K562 (cell line): ENCODE measurements at regions not wholly inside any gene's neighbourhood (a gene's known extent, or its start where the extent isn't known, plus 50 kb on each side); places are given as distances from the start of the nearest gene placed in this dataset.
A peak's percentile ranks its signal among the peaks of the same experiment; 100 is the strongest.

ENCODE experiments used
- ATAC-seq: fragments of 200-7000 bp; cut with Tn5 transposase; 3 replicates; pipeline ENCODE4 v1.9.1; 2020; ENCODE audit warnings: moderate library complexity
- BruUV-seq: library from RNA; stranded (reverse); fragments of 400-500 nt; replicated peaks from 2 replicates; lab custom pipeline; 2021; lab: Mats Ljungman, UMichigan
- CTCF ChIA-PET: fragments of 300-600 bp; formaldehyde crosslinking; extraction: SDS; loops from one replicate; lab custom pipeline; 2021; ENCODE audit warnings: low intra/inter-chr PET ratio; lab: Yijun Ruan, JAX
- POLR2A ChIA-PET: fragments of 300-600, 350-650 bp; sonication (Branson Sonifier 250); formaldehyde crosslinking; extraction: SDS; loops from one replicate; lab custom pipeline; 2021; ENCODE audit warnings: antibody characterized with exemption, inconsistent platforms; lab: Yijun Ruan, JAX
- DNase-seq, 4 experiments: peaks; one replicate each; pipeline versions ENCODE4 v3.0.0 to v3.0.0-alpha.2; 2011 to 2018; ENCODE audit warnings: low spot score in 3 of 4, mixed read lengths in 3 of 4; ENCODE audit errors: extremely low read depth in 1 of 4
- FAIRE-seq: peaks from 2 replicates; lab custom pipeline; 2011; peaks lifted over from hg19 to GRCh38; lab: Jason Lieb, UNC
- H2AFZ ChIP-seq: 2 replicates; pipeline ENCODE4 v1.6.0; 2011; ENCODE audit warnings: low read depth, low read length, control low read depth, inconsistent platforms
- H3K27ac ChIP-seq: fragments of 200-600 bp; 3 replicates; pipeline ENCODE4 v1.8.0; 2011; ENCODE audit warnings: low read depth, mild to moderate bottlenecking, control low read depth, inconsistent platforms, low read length, moderate library complexity, mixed read lengths; ENCODE audit errors: extremely low read depth
- H3K27me3 ChIP-seq, 2 experiments: fragments of 300-600 bp in 1 of 2; 2 replicates in 1 of 2; 3 replicates in 1 of 2; pipeline versions ENCODE4 v1.6.0 to v1.8.0; 2011; ENCODE audit warnings: inconsistent platforms in 2 of 2, low read length in 2 of 2, mild to moderate bottlenecking in 1 of 2, mixed read lengths in 1 of 2, moderate library complexity in 1 of 2; ENCODE audit not compliant: control insufficient read depth in 2 of 2, insufficient read depth in 2 of 2
- H3K36me3 ChIP-seq: fragments of 300-600 bp; 3 replicates; pipeline ENCODE4 v1.8.0; 2011; ENCODE audit warnings: mild to moderate bottlenecking, low read length, inconsistent platforms; ENCODE audit not compliant: control insufficient read depth, insufficient read depth
- H3K4me1 ChIP-seq, 2 experiments: fragments of 200-600 bp in 1 of 2; replicated peaks in 1 of 2; 2 replicates in 1 of 2; 3 replicates in 1 of 2; pipeline versions ENCODE4 v1.5.1 to v1.8.0; 2011; ENCODE audit warnings: inconsistent platforms in 2 of 2, low read length in 2 of 2, mild to moderate bottlenecking in 1 of 2, mixed read lengths in 1 of 2, moderate library complexity in 1 of 2; ENCODE audit not compliant: control insufficient read depth in 2 of 2, insufficient read depth in 2 of 2
- H3K4me2 ChIP-seq: 2 replicates; pipeline ENCODE4 v1.6.1; 2011; ENCODE audit warnings: low read length, control low read depth, inconsistent platforms, mixed read lengths; ENCODE audit not compliant: insufficient read depth
- H3K4me3 ChIP-seq: fragments of 200-600 bp; sonication (generic), shearing (Covaris generic); 2 replicates; pipeline ENCODE4 v1.5.1; 2016; ENCODE audit warnings: control low read depth, inconsistent platforms
- H3K79me2 ChIP-seq: fragments of 200-600 bp; 3 replicates; pipeline ENCODE4 v1.8.0; 2011; ENCODE audit warnings: low read length, inconsistent platforms; ENCODE audit not compliant: control insufficient read depth, insufficient read depth
- H3K9ac ChIP-seq, 2 experiments: 2 replicates each; pipeline versions ENCODE4 v1.6.0 to v1.6.1; 2011; ENCODE audit warnings: low read depth in 2 of 2, low read length in 2 of 2, control low read depth in 1 of 2, inconsistent platforms in 1 of 2, mild to moderate bottlenecking in 1 of 2, mixed read lengths in 1 of 2; ENCODE audit not compliant: insufficient read depth in 1 of 2
- H3K9me1 ChIP-seq: one replicate; pipeline ENCODE4 v1.6.0; 2011; ENCODE audit warnings: inconsistent platforms, mild to moderate bottlenecking, low read length, moderate library complexity; ENCODE audit not compliant: control insufficient read depth, insufficient read depth
- H3K9me3 ChIP-seq: replicated peaks from 2 replicates; pipeline ENCODE4 v1.5.1; 2011; ENCODE audit warnings: low read depth, low read length, inconsistent platforms; ENCODE audit not compliant: control insufficient read depth, insufficient read depth
- H4K20me1 ChIP-seq: replicated peaks from 2 replicates; pipeline ENCODE4 v1.6.1; 2011; ENCODE audit warnings: low read length, inconsistent platforms, mixed read lengths; ENCODE audit not compliant: control insufficient read depth, insufficient read depth
- BRD9 ChIP-seq: fragments of 450-650 bp; IDR thresholded peaks from 2 replicates; pipeline ENCODE4 v1.6.1; 2018; ENCODE audit warnings: low read depth; ENCODE audit not compliant: partially characterized antibody
- GABPB1 ChIP-seq: sonication (generic); formaldehyde crosslinking; IDR thresholded peaks from 2 replicates; pipeline ENCODE4 v1.8.0; 2022; ENCODE audit warnings: mild to moderate bottlenecking, missing genetic modification reagents
- HEY1 ChIP-seq: fragments of 250-450 bp; sonication (Bioruptor Pico); IDR thresholded peaks from 2 replicates; pipeline ENCODE4 v1.5.0; 2020; ENCODE audit warnings: mild to moderate bottlenecking, moderate library complexity, borderline replicate concordance
- HLTF ChIP-seq: fragments of 450-650 bp; IDR thresholded peaks from 2 replicates; pipeline ENCODE4 v1.6.1; 2016
- HNRNPH1 ChIP-seq: fragments of 200-400 bp; formaldehyde crosslinking; optimal IDR thresholded peaks from 2 replicates; pipeline ENCODE3; 2017; ENCODE audit warnings: low read depth, mild to moderate bottlenecking, low read length, moderate library complexity
- MEIS2 ChIP-seq: fragments of 450-650 bp; IDR thresholded peaks from 2 replicates; pipeline ENCODE4 v1.6.1; 2014; ENCODE audit warnings: mild to moderate bottlenecking; ENCODE audit not compliant: partially characterized antibody
- MTA3 ChIP-seq: fragments of 450-650 bp; formaldehyde crosslinking; IDR thresholded peaks from 2 replicates; pipeline ENCODE4 v1.6.1; 2017; ENCODE audit warnings: mild to moderate bottlenecking, borderline replicate concordance
- NBN ChIP-seq: fragments of 450-650 bp; IDR thresholded peaks from 2 replicates; pipeline ENCODE4 v1.6.1; 2016; ENCODE audit warnings: low read depth, mild to moderate bottlenecking
- PCBP2 ChIP-seq: fragments of 200-400 bp; formaldehyde crosslinking; IDR thresholded peaks from 2 replicates; pipeline ENCODE4 v1.6.1; 2018; ENCODE audit warnings: low read length, low read depth, mild to moderate bottlenecking, moderate library complexity; ENCODE audit not compliant: poor library complexity, severe bottlenecking
- PHB2 ChIP-seq: fragments of 450-650 bp; IDR thresholded peaks from 2 replicates; pipeline ENCODE4 v1.6.1; 2017; ENCODE audit warnings: low read depth
- TCF3 ChIP-seq: sonication (generic); formaldehyde crosslinking; IDR thresholded peaks from 2 replicates; pipeline ENCODE4 v1.4.0; 2020; ENCODE audit warnings: mild to moderate bottlenecking, missing genetic modification reagents
- ZNF174 ChIP-seq: fragments of 250-450 bp; sonication (Bioruptor Pico); IDR thresholded peaks from 2 replicates; pipeline ENCODE4 v1.4.0; 2020; ENCODE audit warnings: mild to moderate bottlenecking
- ZNF583 ChIP-seq: fragments of 250-450 bp; sonication (Bioruptor Pico); IDR thresholded peaks from 2 replicates; pipeline ENCODE4 v1.4.0; 2020
- WGBS: fragments of 100-300 bp; shearing (Covaris generic); methylation state at CpG from one replicate; pipeline ENCODE4 v1.1.6; 2016; ENCODE audit warnings: low coverage, mixed read lengths; ENCODE audit not compliant: insufficient coverage; ENCODE audit errors: missing lambda C conversion rate; 5-methylcytosine and 5-hydroxymethylcytosine counted together
- in situ Hi-C: fragments of 300-500 bp; cut with MboI; formaldehyde crosslinking; loops from 4 replicates; pipeline ENCODE4 v1.15.0; 2018; ENCODE audit warnings: inconsistent platforms, mixed read lengths
- intact Hi-C: fragments of 100-400 bp; cut with micrococcal nuclease; formaldehyde crosslinking; loops from 2 replicates; pipeline ENCODE4 v1.14.2; 2022
- TF ChIP-seq, protein P1 (sequence below): fragments of 250-450 bp; sonication (Bioruptor Pico); IDR thresholded peaks from 2 replicates; pipeline ENCODE4 v1.5.1; 2021; ENCODE audit warnings: mild to moderate bottlenecking
- TF ChIP-seq, protein P2 (sequence below): fragments of 200-800 bp; sonication (Bioruptor generic); IDR thresholded peaks from 2 replicates; pipeline ENCODE4 v1.6.1; 2017; ENCODE audit warnings: missing genetic modification characterization, missing compliant biosample characterization
- TF ChIP-seq, protein P3 (sequence below), 2 experiments: IDR thresholded peaks in 1 of 2; conservative IDR thresholded peaks in 1 of 2; 2 replicates each; pipeline ENCODE4 v1.6.1; 2016; ENCODE audit warnings: low read depth in 2 of 2, mild to moderate bottlenecking in 1 of 2, missing compliant biosample characterization in 1 of 2, missing genetic modification characterization in 1 of 2, moderate library complexity in 1 of 2

DNA sequence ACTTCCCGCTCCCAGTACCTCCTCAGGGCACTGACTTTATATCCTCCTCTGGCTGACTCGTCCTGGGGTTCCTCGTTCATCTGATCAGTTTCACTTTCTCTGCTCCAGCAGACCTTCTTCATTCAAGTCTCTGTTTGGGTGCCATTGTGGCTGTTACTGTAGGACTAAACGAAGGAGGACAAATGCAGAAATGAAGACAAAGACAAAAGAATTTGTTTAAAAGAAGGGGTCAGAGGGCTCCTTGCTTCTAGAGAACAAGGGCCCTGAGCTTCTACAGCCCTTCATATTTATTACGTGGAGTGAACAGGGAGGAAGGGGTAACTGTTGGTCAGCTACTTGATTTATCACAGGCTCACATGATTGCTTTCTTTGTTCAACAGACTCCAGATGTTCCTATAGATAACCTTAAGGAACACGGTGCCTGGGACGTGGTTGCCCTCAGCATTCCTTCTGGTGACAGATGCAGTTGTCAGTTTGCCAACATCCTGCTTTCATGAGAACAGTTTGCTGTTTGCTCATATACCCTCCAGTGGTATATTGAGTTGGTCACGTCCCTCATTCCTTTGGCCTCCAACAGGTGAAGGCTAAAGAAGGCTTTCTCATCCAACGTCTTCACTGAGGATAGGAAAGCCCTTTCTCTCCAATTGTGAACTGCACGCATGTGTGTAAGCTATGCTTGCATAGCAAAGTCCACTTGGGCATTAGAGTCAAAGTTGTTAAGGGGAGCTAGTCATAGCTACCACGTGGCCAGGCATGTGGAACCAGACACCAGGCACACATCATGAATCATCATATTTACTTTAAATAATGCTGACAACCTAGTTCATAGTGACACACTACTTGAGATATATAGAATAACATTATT lies 69.1 kb upstream of the BTN3A2 start:
- H3K9ac ChIP-seq, result peak overlapping the region in 1 of 2 experiments; percentile 59; a peak in 2 of 4 replicates
- H3K9me1 ChIP-seq, result no peaks in the 10 kb centered on the region
- TF ChIP-seq MEIS2 (peak; percentile 99), PCBP2 (no peak), HEY1 (CRISPR knock-in tag) (peak; percentile 69), PHB2 (peak; percentile 71; the same call in 1 of the 2 replicates), HNRNPH1 (no peak), MTA3 (peak; percentile 87; the same call in 1 of the 2 replicates), TCF3 (CRISPR knock-in tag) (peak; percentile 98), GABPB1 (CRISPR knock-in tag) (peak; percentile 29; the same call in 1 of the 2 replicates), ZNF174 (CRISPR knock-in tag) (0 out of 2 replicates have a peak, but pooled peaks have one; percentile 26), HLTF (no peak), ZNF583 (CRISPR knock-in tag) (peak; percentile 79), BRD9 (peak; percentile 32), NBN (peak; percentile 93)
- TF ChIP-seq, protein P1, sequence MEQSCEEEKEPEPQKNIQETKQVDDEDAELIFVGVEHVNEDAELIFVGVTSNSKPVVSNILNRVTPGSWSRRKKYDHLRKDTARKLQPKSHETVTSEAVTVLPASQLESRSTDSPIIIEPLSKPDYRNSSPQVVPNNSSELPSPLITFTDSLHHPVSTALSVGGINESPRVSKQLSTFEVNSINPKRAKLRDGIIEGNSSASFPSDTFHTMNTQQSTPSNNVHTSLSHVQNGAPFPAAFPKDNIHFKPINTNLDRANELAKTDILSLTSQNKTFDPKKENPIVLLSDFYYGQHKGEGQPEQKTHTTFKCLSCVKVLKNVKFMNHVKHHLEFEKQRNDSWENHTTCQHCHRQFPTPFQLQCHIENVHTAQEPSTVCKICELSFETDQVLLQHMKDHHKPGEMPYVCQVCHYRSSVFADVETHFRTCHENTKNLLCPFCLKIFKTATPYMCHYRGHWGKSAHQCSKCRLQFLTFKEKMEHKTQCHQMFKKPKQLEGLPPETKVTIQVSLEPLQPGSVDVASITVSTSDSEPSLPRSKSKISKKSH (CRISPR knock-in tag), result no peak
- TF ChIP-seq, protein P2, sequence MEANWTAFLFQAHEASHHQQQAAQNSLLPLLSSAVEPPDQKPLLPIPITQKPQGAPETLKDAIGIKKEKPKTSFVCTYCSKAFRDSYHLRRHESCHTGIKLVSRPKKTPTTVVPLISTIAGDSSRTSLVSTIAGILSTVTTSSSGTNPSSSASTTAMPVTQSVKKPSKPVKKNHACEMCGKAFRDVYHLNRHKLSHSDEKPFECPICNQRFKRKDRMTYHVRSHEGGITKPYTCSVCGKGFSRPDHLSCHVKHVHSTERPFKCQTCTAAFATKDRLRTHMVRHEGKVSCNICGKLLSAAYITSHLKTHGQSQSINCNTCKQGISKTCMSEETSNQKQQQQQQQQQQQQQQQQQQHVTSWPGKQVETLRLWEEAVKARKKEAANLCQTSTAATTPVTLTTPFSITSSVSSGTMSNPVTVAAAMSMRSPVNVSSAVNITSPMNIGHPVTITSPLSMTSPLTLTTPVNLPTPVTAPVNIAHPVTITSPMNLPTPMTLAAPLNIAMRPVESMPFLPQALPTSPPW (CRISPR knock-in tag), result peak; percentile 77
- TF ChIP-seq, protein P3, sequence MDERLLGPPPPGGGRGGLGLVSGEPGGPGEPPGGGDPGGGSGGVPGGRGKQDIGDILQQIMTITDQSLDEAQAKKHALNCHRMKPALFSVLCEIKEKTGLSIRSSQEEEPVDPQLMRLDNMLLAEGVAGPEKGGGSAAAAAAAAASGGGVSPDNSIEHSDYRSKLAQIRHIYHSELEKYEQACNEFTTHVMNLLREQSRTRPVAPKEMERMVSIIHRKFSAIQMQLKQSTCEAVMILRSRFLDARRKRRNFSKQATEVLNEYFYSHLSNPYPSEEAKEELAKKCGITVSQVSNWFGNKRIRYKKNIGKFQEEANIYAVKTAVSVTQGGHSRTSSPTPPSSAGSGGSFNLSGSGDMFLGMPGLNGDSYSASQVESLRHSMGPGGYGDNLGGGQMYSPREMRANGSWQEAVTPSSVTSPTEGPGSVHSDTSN (CRISPR knock-in tag; IDR thresholded peaks at IDR 0.05; ENCODE audit: low read depth), result no peak
- TF ChIP-seq, protein P3 (tag; conservative IDR thresholded peaks at IDR 0.05; ENCODE audit: low read depth), result peak; percentile 97

More for the DNA sequence above, 69.1 kb upstream of the BTN3A2 start:
- Histone ChIP-seq H3K4me2 (peak overlapping the region; percentile 72), H3K79me2 (no peaks in the 10 kb centered on the region), H2AFZ (peak overlapping the region; percentile 72), H3K36me3 (peaks cover 9% of the 10 kb centered on the region; the same call in 2 of the 3 replicates), H3K9me3 (peaks cover 20% of the 10 kb centered on the region), H3K27ac (peak overlapping the region; percentile 86), H4K20me1 (no peaks in the 10 kb centered on the region), H3K4me3 (no peak overlapping the region), H3K27me3 (no peaks in the 10 kb centered on the region), H3K4me1 (peaks cover 0 to 45% of the 10 kb centered on the region in 2 experiments; a peak in 4 of 5 replicates)
- 22% methylated on average over 11 of the region's 11 CpGs for WGBS
- no TSS peak for BruUV-seq
- FAIRE-seq (peak; percentile 93), ATAC-seq (peak; percentile 63), DNase-seq (peak; percentile 75 to 95 (median 79))
- ChIA-PET POLR2A (interaction anchor here (0.6 to 6.8 kb wide), 22 partner anchors 9 to 299 kb away, joined by 3 to 89 read pairs (median 4); a partner anchor contains a TSS), CTCF (no interaction called here)
- intact Hi-C loops (no loop called here), in situ Hi-C loops (no loop called here)
